ENCODE measurements at regions not wholly inside any gene's neighbourhood (a gene's known extent, or its start where the extent isn't known, plus 50 kb on each side); places are given as distances from the start of the nearest gene placed in this dataset.

DNA sequence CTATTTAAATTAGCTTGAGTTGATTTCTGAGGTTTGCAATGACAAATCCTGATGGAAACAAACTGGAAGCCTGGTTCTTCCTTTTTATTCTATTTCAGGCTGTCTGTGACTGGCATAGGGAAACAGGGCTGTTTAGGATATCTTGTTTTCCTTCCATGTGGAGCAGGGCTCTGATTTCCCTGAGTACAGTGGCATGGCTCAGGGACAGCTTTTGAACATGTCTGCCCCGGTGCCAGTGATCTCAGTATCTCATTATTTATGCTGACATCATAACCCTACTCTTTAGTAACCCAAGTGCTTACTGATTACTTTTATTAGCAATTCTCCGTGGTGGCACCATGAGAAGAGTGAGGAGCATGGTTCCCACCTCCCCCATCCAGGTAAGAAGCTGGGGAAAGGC, 720.3 kb downstream of the GALR1 start:
- DNase-seq (no peak), ATAC-seq (ENCODE audit: insufficient read depth, low read depth) (no peak)
- TF ChIP-seq, protein P1, sequence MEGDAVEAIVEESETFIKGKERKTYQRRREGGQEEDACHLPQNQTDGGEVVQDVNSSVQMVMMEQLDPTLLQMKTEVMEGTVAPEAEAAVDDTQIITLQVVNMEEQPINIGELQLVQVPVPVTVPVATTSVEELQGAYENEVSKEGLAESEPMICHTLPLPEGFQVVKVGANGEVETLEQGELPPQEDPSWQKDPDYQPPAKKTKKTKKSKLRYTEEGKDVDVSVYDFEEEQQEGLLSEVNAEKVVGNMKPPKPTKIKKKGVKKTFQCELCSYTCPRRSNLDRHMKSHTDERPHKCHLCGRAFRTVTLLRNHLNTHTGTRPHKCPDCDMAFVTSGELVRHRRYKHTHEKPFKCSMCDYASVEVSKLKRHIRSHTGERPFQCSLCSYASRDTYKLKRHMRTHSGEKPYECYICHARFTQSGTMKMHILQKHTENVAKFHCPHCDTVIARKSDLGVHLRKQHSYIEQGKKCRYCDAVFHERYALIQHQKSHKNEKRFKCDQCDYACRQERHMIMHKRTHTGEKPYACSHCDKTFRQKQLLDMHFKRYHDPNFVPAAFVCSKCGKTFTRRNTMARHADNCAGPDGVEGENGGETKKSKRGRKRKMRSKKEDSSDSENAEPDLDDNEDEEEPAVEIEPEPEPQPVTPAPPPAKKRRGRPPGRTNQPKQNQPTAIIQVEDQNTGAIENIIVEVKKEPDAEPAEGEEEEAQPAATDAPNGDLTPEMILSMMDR (IDR thresholded peaks at IDR 0.05; ENCODE audit: borderline replicate concordance, extremely low read depth, low read length, poor library complexity, severe bottlenecking), result no peak
- no peak for TF ChIP-seq EZH2 (IDR thresholded peaks at IDR 0.05; ENCODE audit: borderline replicate concordance, low read depth, low read length, severe bottlenecking)
- Histone ChIP-seq H2AFZ (ENCODE audit: low read depth, low read length) (no peak overlapping the region), H3K36me3 (ENCODE audit: insufficient read depth, low read length) (no peaks in the 10 kb centered on the region), H3K9me3 (ENCODE audit: insufficient read depth, low read length, severe bottlenecking) (no peaks in the 10 kb centered on the region), H3K9ac (ENCODE audit: low read depth, low read length) (no peak overlapping the region), H3K4me3 (ENCODE audit: low read depth in 1 of 2, low read length in 2 of 2) (no peak overlapping the region), H3K27ac (ENCODE audit: low read length) (no peak overlapping the region), H3K27me3 (ENCODE audit: insufficient read depth, low read length, poor library complexity) (peaks cover 4% of the 10 kb centered on the region), H3K4me2 (ENCODE audit: insufficient read depth, low read length) (no peak overlapping the region), H4K20me1 (ENCODE audit: insufficient read depth, low read length) (no peaks in the 10 kb centered on the region), H3K4me1 (ENCODE audit: insufficient read depth, low read length) (no peaks in the 10 kb centered on the region), H3K79me2 (ENCODE audit: insufficient read depth, low read length) (no peaks in the 10 kb centered on the region)

DNA sequence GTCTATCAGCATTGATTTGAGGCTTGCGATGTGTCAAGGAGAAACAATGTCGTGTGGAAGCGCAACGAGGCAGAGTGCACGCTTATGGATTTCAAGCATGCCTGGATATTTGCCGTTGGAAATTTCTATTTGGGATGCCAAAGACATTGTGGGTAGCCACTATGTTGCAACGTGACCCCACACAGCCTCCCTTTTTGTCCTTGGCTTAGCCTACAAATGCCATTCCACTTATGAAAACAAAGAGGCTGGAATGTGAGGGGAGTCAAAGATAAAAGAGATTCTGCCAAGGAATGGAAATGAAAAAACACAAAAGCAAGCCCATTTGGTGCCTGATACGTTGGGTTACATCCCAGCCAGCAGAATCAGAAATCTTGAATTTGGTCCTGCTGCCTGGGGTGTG, 721.2 kb downstream of the GALR1 start:
- Histone ChIP-seq H4K20me1 (ENCODE audit: insufficient read depth, low read length) (no peaks in the 10 kb centered on the region), H3K4me2 (ENCODE audit: insufficient read depth, low read length) (no peak overlapping the region), H3K79me2 (ENCODE audit: insufficient read depth, low read length) (no peaks in the 10 kb centered on the region), H3K9me3 (ENCODE audit: insufficient read depth, low read length, severe bottlenecking) (no peaks in the 10 kb centered on the region), H3K9ac (ENCODE audit: low read depth, low read length) (no peak overlapping the region), H3K4me1 (ENCODE audit: insufficient read depth, low read length) (no peaks in the 10 kb centered on the region), H3K27me3 (ENCODE audit: insufficient read depth, low read length, poor library complexity) (peaks cover 4% of the 10 kb centered on the region), H3K36me3 (ENCODE audit: insufficient read depth, low read length) (no peaks in the 10 kb centered on the region), H2AFZ (ENCODE audit: low read depth, low read length) (no peak overlapping the region), H3K4me3 (ENCODE audit: low read depth in 1 of 2, low read length in 2 of 2) (no peak overlapping the region), H3K27ac (ENCODE audit: low read length) (no peak overlapping the region)
- ATAC-seq (ENCODE audit: insufficient read depth, low read depth) (no peak), DNase-seq (no peak)
- TF ChIP-seq, protein P1 (IDR thresholded peaks at IDR 0.05; ENCODE audit: borderline replicate concordance, extremely low read depth, low read length, poor library complexity, severe bottlenecking), result no peak
- TF ChIP-seq EZH2 (IDR thresholded peaks at IDR 0.05; ENCODE audit: borderline replicate concordance, low read depth, low read length, severe bottlenecking), result no peak

DNA sequence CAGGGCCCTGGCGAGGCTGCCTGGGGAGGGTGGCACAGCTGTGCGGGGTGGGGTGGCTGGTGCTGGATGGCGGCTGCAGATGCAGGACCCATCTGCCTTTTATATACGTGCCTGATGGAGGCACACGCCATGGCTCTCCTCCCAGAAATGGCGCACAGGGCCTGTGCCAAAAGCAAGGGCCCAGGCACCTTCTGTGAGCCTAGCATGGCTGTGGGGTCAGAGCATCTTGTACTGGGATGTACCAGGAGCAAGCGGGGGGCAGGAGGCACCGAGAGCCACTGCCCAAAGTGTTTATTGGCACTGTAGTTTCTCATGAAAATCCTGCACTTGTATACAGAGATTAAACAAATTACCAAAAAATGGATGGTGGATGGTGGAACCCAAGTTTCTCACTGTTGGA, 724.1 kb downstream of the GALR1 start:
- ATAC-seq (ENCODE audit: insufficient read depth, low read depth), result no peak
- no peak for DNase-seq
- no peaks in the 10 kb centered on the region for H3K79me2 ChIP-seq (ENCODE audit: insufficient read depth, low read length)
- no peaks in the 10 kb centered on the region for H3K9me3 ChIP-seq (ENCODE audit: insufficient read depth, low read length, severe bottlenecking)
- no peak overlapping the region for H3K4me3 ChIP-seq (ENCODE audit: low read depth in 1 of 2, low read length in 2 of 2)
- TF ChIP-seq, protein P1 (IDR thresholded peaks at IDR 0.05; ENCODE audit: borderline replicate concordance, extremely low read depth, low read length, poor library complexity, severe bottlenecking), result no peak
- no peak for TF ChIP-seq EZH2 (IDR thresholded peaks at IDR 0.05; ENCODE audit: borderline replicate concordance, low read depth, low read length, severe bottlenecking)
- no peak overlapping the region for H2AFZ ChIP-seq (ENCODE audit: low read depth, low read length)
- no peak overlapping the region for H3K27ac ChIP-seq (ENCODE audit: low read length)
- H4K20me1 ChIP-seq (ENCODE audit: insufficient read depth, low read length), result no peaks in the 10 kb centered on the region
- no peak overlapping the region for H3K4me2 ChIP-seq (ENCODE audit: insufficient read depth, low read length)
- no peaks in the 10 kb centered on the region for H3K36me3 ChIP-seq (ENCODE audit: insufficient read depth, low read length)
- H3K27me3 ChIP-seq (ENCODE audit: insufficient read depth, low read length, poor library complexity), result no peaks in the 10 kb centered on the region
- no peak overlapping the region for H3K9ac ChIP-seq (ENCODE audit: low read depth, low read length)
- H3K4me1 ChIP-seq (ENCODE audit: insufficient read depth, low read length), result no peaks in the 10 kb centered on the region

DNA sequence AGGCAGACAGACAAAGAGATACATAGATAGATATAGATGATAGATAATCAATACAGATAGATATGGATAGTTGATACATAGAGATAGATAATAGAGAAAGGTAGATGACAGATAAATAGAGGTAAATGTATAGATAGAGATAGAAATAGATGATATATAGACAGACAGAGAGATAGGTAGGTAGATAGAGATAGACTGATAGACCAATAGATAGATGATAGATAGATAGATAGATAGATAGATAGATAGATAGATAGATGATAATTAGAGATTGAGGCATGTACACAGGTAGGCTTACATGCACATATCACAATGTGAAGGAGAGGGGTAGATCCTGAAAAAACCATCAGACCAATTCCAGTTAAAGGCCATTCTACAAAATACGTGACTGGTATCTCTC, 724.7 kb downstream of the GALR1 start:
- DNase-seq, result no peak
- Histone ChIP-seq H3K4me1 (ENCODE audit: insufficient read depth, low read length) (no peaks in the 10 kb centered on the region), H3K27me3 (ENCODE audit: insufficient read depth, low read length, poor library complexity) (no peaks in the 10 kb centered on the region), H2AFZ (ENCODE audit: low read depth, low read length) (no peak overlapping the region), H3K27ac (ENCODE audit: low read length) (no peak overlapping the region), H3K4me3 (ENCODE audit: low read depth in 1 of 2, low read length in 2 of 2) (no peak overlapping the region), H3K79me2 (ENCODE audit: insufficient read depth, low read length) (no peaks in the 10 kb centered on the region), H4K20me1 (ENCODE audit: insufficient read depth, low read length) (no peaks in the 10 kb centered on the region), H3K9me3 (ENCODE audit: insufficient read depth, low read length, severe bottlenecking) (no peaks in the 10 kb centered on the region), H3K4me2 (ENCODE audit: insufficient read depth, low read length) (no peak overlapping the region), H3K36me3 (ENCODE audit: insufficient read depth, low read length) (no peaks in the 10 kb centered on the region), H3K9ac (ENCODE audit: low read depth, low read length) (no peak overlapping the region)
- ATAC-seq (ENCODE audit: insufficient read depth, low read depth), result no peak
- TF ChIP-seq, protein P1 (IDR thresholded peaks at IDR 0.05; ENCODE audit: borderline replicate concordance, extremely low read depth, low read length, poor library complexity, severe bottlenecking), result no peak
- TF ChIP-seq EZH2 (IDR thresholded peaks at IDR 0.05; ENCODE audit: borderline replicate concordance, low read depth, low read length, severe bottlenecking), result no peak

Data from DND-41 (cell line).